DND-41 (cell line): ENCODE measurements at regions not wholly inside any gene's neighbourhood (a gene's known extent, or its start where the extent isn't known, plus 50 kb on each side); places are given as distances from the start of the nearest gene placed in this dataset.

ENCODE experiments used
- ATAC-seq: fragments of 200-7000 bp; cut with Tn5 transposase; 3 replicates; pipeline ENCODE4 v1.9.1; 2021; ENCODE audit warnings: low read depth; ENCODE audit not compliant: insufficient read depth
- DNase-seq: peaks from one replicate; pipeline ENCODE4 v3.0.0-alpha.2; 2020
- H2AFZ ChIP-seq: 2 replicates; pipeline ENCODE4 v1.6.0; 2012; ENCODE audit warnings: low read depth, low read length
- H3K27ac ChIP-seq: 2 replicates; pipeline ENCODE4 v1.5.1; 2012; ENCODE audit warnings: low read length, inconsistent platforms
- H3K27me3 ChIP-seq: fragments of 200-600 bp; sonication (generic); 2 replicates; pipeline ENCODE4 v1.6.0; 2012; ENCODE audit warnings: low read length, mild to moderate bottlenecking, inconsistent platforms; ENCODE audit not compliant: insufficient read depth, poor library complexity
- H3K36me3 ChIP-seq: 2 replicates; pipeline ENCODE4 v1.5.1; 2012; ENCODE audit warnings: low read length, inconsistent platforms; ENCODE audit not compliant: insufficient read depth
- H3K4me1 ChIP-seq: 2 replicates; pipeline ENCODE4 v1.5.1; 2012; ENCODE audit warnings: mild to moderate bottlenecking, low read length; ENCODE audit not compliant: insufficient read depth
- H3K4me2 ChIP-seq: 2 replicates; pipeline ENCODE4 v1.6.0; 2012; ENCODE audit warnings: mild to moderate bottlenecking, moderate library complexity, low read length, inconsistent platforms; ENCODE audit not compliant: insufficient read depth
- H3K4me3 ChIP-seq, 2 experiments: fragments of 200-600 bp in 1 of 2; shearing (Covaris generic) in 1 of 2; 2 replicates each; pipeline ENCODE4 v1.5.1; 2012 to 2016; ENCODE audit warnings: inconsistent platforms in 2 of 2, low read length in 2 of 2, mild to moderate bottlenecking in 2 of 2, low read depth in 1 of 2, moderate library complexity in 1 of 2
- H3K79me2 ChIP-seq: 2 replicates; pipeline ENCODE4 v1.6.0; 2012; ENCODE audit warnings: low read length, inconsistent platforms; ENCODE audit not compliant: insufficient read depth
- H3K9ac ChIP-seq: 2 replicates; pipeline ENCODE4 v1.6.0; 2012; ENCODE audit warnings: low read depth, mild to moderate bottlenecking, inconsistent platforms, low read length, moderate library complexity
- H3K9me3 ChIP-seq: 2 replicates; pipeline ENCODE4 v1.5.1; 2012; ENCODE audit warnings: low read length, moderate library complexity, mild to moderate bottlenecking, inconsistent platforms; ENCODE audit not compliant: insufficient read depth, severe bottlenecking
- H4K20me1 ChIP-seq: 2 replicates; pipeline ENCODE4 v1.6.0; 2012; ENCODE audit warnings: low read length; ENCODE audit not compliant: insufficient read depth
- EZH2 ChIP-seq: IDR thresholded peaks from 3 replicates; pipeline ENCODE4 v1.6.1; 2012; ENCODE audit warnings: borderline replicate concordance, low read depth, mild to moderate bottlenecking, moderate library complexity, low read length, inconsistent platforms; ENCODE audit not compliant: severe bottlenecking
- TF ChIP-seq, protein P1 (sequence below): IDR thresholded peaks from 2 replicates; pipeline ENCODE4 v1.5.1; 2012; ENCODE audit warnings: borderline replicate concordance, low read length, moderate library complexity, mild to moderate bottlenecking; ENCODE audit not compliant: poor library complexity, severe bottlenecking; ENCODE audit errors: extremely low read depth

GRCh38 chr17:53234138-53234537, 588.6 kb upstream of the KIF2B start:
- Histone ChIP-seq H3K4me2 (no peak overlapping the region), H3K27me3 (no peaks in the 10 kb centered on the region), H3K9ac (no peak overlapping the region), H3K79me2 (no peaks in the 10 kb centered on the region), H3K9me3 (no peaks in the 10 kb centered on the region), H3K27ac (no peak overlapping the region), H3K4me3 (no peak overlapping the region), H4K20me1 (no peaks in the 10 kb centered on the region), H2AFZ (no peak overlapping the region), H3K4me1 (no peaks in the 10 kb centered on the region), H3K36me3 (no peaks in the 10 kb centered on the region)
- TF ChIP-seq, protein P1, sequence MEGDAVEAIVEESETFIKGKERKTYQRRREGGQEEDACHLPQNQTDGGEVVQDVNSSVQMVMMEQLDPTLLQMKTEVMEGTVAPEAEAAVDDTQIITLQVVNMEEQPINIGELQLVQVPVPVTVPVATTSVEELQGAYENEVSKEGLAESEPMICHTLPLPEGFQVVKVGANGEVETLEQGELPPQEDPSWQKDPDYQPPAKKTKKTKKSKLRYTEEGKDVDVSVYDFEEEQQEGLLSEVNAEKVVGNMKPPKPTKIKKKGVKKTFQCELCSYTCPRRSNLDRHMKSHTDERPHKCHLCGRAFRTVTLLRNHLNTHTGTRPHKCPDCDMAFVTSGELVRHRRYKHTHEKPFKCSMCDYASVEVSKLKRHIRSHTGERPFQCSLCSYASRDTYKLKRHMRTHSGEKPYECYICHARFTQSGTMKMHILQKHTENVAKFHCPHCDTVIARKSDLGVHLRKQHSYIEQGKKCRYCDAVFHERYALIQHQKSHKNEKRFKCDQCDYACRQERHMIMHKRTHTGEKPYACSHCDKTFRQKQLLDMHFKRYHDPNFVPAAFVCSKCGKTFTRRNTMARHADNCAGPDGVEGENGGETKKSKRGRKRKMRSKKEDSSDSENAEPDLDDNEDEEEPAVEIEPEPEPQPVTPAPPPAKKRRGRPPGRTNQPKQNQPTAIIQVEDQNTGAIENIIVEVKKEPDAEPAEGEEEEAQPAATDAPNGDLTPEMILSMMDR = no peak
- no peak for TF ChIP-seq EZH2
- DNase-seq (no peak), ATAC-seq (no peak)

DNA sequence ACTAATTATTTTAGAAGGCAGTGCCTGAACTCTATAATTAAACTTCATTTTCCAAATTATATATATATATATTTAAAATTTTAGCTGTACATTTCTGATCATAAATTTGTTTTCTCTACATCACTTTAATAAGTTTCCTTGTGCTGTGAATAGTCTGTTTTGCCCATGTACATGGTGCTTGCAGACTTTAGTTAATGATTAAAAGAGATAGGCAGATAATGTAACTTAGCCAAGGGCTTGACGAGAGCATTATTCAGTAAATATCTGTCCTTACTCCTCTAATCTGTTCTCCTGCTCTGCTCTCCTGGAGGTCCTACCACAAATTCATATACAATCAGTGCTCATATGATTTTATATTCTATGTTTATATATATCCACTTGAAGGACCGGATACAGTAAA, 595.2 kb upstream of the KIF2B start:
- no peak overlapping the region for H3K27ac ChIP-seq
- no peaks in the 10 kb centered on the region for H4K20me1 ChIP-seq
- H3K79me2 ChIP-seq = no peaks in the 10 kb centered on the region
- H2AFZ ChIP-seq = no peak overlapping the region
- DNase-seq (no peak), ATAC-seq (no peak)
- H3K9me3 ChIP-seq = no peaks in the 10 kb centered on the region
- no peaks in the 10 kb centered on the region for H3K27me3 ChIP-seq
- H3K4me3 ChIP-seq = no peak overlapping the region
- no peak overlapping the region for H3K4me2 ChIP-seq
- no peak overlapping the region for H3K9ac ChIP-seq
- no peaks in the 10 kb centered on the region for H3K4me1 ChIP-seq
- no peaks in the 10 kb centered on the region for H3K36me3 ChIP-seq
- no peak for TF ChIP-seq EZH2
- TF ChIP-seq, protein P1 = no peak

DNA sequence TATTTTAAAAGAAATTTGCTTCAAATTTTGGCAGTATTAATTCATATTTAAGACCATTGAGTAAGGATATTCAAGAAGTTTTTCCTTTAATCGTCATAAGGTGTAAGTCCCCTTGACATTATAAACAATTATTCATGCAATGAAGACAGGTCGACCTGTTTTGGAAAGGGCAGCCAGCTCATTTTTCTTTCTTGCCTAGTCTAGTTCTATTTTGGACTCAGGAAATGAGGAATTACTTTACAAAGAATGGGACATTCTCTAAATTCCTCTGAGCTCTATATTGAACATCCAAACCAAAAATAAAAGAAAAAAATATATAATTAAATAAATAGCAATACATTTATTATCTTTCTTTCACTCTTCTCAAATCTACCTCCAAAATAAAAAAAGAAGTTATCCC, 595.6 kb upstream of the KIF2B start:
- ATAC-seq (no peak), DNase-seq (no peak)
- H3K27ac ChIP-seq = no peak overlapping the region
- H3K9me3 ChIP-seq = no peaks in the 10 kb centered on the region
- no peak overlapping the region for H2AFZ ChIP-seq
- no peak overlapping the region for H3K4me3 ChIP-seq
- no peaks in the 10 kb centered on the region for H3K79me2 ChIP-seq
- H3K27me3 ChIP-seq = no peaks in the 10 kb centered on the region
- H3K4me2 ChIP-seq = no peak overlapping the region
- H4K20me1 ChIP-seq = no peaks in the 10 kb centered on the region
- H3K4me1 ChIP-seq = no peaks in the 10 kb centered on the region
- H3K9ac ChIP-seq = no peak overlapping the region
- TF ChIP-seq, protein P1 = no peak
- TF ChIP-seq EZH2 = no peak
- no peaks in the 10 kb centered on the region for H3K36me3 ChIP-seq

DNA sequence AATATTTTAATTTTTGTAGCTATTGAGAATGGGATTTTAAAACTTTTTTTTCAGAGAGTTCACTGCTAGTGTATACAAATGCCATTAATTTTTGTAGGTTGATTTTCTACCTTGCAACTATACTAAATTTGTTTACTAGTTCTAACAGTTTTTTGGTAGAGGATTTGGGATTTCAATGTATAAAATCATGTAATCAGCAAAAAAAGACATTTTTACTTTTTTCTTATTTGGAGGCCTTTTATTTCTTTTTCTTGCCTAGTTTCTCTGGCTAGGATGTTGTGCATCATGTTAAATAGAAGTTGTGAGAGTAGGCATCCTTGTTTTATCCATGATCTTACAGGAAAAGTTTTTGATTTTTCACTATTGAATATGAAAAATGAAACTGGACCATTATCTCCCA, 602.9 kb upstream of the KIF2B start:
- Histone ChIP-seq H4K20me1 (no peaks in the 10 kb centered on the region), H3K27ac (no peak overlapping the region), H3K27me3 (no peaks in the 10 kb centered on the region), H3K4me3 (no peak overlapping the region), H3K9me3 (no peaks in the 10 kb centered on the region), H3K9ac (no peak overlapping the region), H3K4me2 (no peak overlapping the region), H3K36me3 (no peaks in the 10 kb centered on the region), H2AFZ (no peak overlapping the region), H3K79me2 (no peaks in the 10 kb centered on the region), H3K4me1 (no peaks in the 10 kb centered on the region)
- TF ChIP-seq, protein P1 = no peak
- TF ChIP-seq EZH2 = no peak
- DNase-seq (no peak), ATAC-seq (no peak)
